Activated CD4-positive, alpha-beta T cell treated with anti-CD3 and anti-CD28 coated beads for 48 hours (primary cell): ENCODE measurements at regions not wholly inside any gene's neighbourhood (a gene's known extent, or its start where the extent isn't known, plus 50 kb on each side); places are given as distances from the start of the nearest gene placed in this dataset.

ENCODE experiments used
- DNase-seq: peaks from one replicate; pipeline ENCODE4 v3.0.0-alpha.2; 2020

DNA sequence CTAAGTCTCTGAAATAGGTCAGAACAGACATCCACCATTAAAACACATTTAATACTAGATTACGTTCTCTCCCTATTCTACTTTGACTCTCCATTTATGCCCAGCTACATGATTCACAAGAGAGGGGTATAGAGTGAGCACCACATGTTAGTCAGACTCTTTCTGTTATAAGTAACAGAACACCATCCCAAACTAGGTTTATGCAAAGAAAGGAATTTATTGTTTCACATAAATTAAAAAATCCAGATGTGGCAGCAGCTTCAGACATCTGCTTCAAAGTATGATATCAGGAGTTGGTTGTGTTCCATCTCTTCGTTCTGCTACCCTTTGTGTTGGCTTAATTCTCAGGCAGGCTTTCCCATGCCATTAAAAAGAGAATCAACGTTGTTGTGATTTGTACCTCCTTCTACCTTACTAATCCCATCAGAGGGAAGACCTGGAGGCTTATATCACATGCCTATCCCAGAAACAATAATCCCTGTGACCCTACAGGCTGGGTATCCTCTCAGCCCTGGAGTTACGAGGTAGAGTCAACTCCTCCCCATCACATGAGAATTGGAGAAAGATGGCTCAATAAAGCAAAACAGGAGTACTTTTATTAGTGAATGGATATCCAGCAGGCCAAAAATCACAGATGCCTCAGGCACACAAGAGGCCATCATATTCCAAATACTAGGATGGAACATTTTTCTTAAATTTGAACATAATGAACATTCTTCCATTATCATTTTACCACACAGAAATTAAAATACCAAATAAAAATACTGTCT is 163.2 kb downstream of the SLC7A11 start:
- no peak for DNase-seq

DNA sequence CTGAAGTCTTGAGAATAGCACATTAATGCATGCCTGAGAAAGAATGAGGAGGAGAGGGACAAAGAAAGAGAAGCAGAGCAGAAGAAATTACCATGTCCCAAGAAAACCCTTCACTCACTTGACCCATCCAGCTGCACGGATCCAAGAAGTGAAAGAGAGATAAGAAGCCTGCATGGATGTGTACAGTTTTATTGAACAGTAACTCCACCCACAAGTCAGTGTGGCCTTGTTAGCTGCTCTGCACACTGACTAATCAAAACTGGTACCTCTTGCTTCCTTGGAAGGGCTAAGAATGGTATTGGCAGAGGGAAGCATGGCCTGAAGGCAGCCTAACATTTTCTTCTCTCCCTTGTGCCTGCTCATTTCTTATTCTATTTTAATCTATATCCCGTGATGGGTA is 163.9 kb downstream of the SLC7A11 start:
- no peak for DNase-seq

- DNase-seq = no peak
These were observed 165.6 kb downstream of the SLC7A11 start for GRCh38 chr4:138076561-138076960.

- DNase-seq = no peak
These were observed 171.3 kb downstream of the SLC7A11 start for GRCh38 chr4:138070816-138071215.

- DNase-seq = no peak
These were observed 178.6 kb downstream of the SLC7A11 start for GRCh38 chr4:138063581-138063980.

GRCh38 chr4:138062929-138063328 is 179.2 kb downstream of the SLC7A11 start:
- no peak for DNase-seq

DNA sequence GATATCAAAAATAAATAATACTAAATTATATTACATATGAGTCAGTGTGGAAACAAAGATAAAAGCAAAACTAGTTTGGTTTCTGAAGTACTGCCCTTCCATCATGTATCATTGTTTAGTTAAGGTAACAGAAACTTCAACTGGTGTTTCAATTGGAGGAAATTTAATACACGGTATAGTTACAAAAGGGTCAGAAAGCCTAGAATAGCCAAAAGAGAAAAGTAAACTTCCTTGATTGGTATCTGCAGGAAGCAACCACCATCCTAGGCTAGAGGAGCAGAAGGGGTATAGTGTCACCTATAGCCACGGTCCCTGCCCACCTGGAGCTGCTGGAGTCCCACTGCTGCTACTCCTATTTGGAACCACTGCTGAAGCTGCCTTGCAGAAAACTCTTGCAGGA is 185.6 kb downstream of the SLC7A11 start:
- DNase-seq = no peak

DNA sequence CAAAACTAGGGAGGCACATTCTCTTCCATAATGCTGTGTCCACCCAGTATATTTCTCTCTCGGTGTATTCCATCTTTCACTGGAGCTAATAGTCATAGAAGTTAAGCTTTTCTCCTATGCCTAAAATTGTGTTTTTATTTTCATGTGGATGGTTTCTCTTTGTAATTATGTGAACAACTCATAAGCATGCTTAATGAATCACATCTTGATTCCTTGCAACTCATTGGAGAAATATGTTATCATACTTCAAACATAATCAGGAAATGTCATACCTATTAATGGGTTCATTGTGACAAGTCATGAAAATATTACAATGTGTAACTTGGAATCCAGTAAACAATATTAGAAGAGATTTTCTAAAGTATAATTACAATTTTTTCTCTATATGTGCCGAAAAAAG is 186.3 kb downstream of the SLC7A11 start:
- DNase-seq = no peak

DNA sequence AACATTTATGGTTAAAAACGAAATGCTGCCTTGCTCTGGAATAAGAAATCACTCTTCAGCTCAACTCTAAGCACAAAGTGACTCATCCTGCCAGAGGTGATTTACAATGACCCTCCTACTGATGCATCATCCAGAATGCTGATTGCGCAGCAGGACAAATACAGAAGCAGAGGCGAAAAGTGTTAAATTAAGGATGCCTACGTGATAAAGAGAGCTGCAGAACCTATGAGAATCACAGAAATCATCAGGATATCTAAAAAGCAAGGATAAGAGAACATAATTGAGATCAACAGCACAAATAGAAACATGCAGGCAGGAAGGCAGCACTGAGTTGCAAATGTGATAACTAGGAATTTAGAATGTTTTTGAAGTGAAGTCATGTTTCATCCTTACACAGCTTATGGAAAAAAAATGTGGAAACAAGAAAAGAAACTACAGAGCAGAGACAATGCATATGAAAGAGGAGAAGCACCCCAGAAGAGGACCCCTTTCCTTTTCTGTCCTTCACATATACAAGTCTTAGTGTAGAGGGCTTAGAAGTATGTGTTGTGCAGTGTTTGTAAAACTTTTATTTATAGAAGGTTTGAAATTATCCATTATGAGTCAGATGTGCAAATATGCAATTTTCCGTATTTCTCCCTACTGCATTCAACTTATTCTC is 188.4 kb downstream of the SLC7A11 start:
- no peak for DNase-seq

DNA sequence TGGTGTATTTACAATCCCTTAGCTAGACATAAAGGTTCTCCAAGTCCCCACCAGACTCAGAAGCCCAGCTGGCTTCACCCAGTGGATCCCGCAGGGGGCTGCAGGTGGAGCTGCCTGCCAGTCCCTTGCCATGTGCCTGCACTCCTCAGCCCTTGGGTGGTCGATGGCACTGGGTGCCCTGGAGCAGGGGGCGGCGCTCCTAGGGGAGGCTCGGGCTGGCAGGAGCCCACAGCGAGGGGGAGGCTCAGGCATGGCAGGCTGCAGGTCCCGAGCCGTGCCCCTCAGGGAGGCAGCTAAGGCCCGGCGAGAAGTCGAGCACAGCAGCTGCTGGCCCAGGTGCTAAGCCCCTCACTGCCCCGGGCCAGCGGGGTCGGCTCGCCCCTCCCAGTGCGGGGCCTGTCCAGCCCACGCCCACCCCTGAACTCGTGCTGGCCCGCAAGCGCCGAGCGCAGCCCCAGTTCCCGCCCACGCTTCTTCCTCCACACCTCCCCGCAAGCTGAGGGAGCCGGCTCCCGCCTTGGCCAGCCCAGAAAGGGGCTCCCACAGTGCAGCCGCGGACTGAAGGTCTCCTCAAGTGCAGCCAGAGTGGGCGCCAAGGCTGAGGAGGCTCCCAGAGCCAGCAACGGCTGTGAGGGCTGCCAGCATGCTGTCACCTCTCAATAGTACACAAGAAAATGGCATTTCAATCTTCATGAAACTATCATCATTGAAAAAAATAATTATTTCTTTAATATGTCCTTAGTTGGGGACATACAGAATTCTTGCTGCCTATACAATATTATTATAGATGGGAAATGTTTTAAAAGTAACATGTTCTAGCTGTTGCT is 189.1 kb downstream of the SLC7A11 start:
- DNase-seq = no peak

DNA sequence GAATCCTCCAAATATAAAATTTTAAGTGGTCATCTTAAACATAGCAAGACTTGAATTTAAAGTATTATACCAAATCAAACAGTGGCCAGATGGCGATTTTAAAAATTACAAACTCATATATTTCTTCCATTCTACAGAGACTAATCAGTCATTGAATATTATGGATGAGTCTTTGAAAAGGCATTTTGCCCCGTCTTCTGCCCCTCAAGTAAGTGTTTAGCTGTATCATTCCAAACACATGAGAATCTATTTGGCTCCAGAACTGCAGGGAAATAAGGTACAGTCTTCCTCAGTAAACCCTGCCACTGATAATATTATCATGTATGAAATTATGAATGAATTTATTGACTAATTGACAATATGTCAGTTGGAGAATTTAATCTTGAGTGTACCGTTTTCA is 191.0 kb downstream of the SLC7A11 start:
- no peak for DNase-seq

DNA sequence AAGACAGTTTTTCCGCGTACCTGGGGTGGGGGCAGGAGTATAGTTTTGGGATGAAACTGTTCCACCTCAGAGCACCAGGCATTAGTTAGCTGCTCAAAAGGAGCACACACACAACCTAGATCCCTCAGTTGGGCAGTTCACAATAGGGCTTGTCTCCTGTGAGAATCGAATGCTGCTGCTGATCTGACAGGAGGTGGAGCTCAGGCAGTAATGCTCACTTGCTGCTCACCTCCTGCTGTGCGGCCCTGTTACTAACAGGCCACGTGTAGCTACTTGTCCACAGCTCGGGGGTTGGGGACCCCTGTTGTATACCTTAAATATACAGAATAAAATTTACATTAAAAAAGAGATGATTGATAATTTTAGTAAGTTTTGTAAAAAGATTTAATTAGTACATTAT is 191.5 kb downstream of the SLC7A11 start:
- no peak for DNase-seq

DNA sequence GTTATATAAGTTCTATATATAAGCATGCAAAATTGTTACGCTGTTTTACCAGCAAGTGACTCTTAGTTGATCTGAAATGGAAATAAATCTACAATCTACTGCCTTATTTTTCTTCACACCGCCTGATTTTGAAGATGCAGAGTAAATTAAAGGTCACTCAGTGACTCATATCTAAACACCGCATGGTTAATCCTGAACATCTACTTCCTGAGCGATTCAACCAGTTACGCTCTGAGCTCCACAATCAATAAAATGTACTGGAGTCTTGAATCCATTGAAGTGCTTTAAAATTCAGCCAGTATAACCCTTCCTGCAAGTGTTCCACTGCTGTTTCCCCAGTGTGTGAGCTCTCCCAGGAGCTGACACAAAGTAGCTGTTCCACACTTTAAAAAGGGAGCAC is 192.8 kb downstream of the SLC7A11 start:
- DNase-seq = no peak

GRCh38 chr4:138047290-138047689 is 194.9 kb downstream of the SLC7A11 start:
- DNase-seq = no peak

GRCh38 chr4:138045036-138045435 is 197.1 kb downstream of the SLC7A11 start:
- no peak for DNase-seq

GRCh38 chr4:138039010-138039409 is 203.1 kb downstream of the SLC7A11 start:
- no peak for DNase-seq

DNA sequence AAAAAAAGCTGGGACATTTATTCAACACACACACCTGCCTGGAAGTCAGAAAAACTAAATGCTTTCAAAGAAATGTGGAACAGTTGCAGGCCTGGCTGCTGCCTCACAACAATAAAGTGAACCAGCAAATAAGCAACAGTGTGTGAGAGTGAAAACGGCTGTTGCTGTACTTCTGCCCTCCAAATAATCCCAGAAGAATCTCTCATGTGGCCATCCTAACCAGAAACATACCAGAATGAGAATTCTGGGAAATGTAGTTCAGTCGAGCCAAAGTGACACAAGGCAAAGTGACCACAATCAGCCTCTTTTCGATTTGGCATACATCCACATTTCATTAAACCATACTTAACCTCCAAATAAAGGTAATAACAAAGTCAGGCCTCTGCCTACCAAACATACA is 204.5 kb downstream of the SLC7A11 start:
- DNase-seq = no peak

DNA sequence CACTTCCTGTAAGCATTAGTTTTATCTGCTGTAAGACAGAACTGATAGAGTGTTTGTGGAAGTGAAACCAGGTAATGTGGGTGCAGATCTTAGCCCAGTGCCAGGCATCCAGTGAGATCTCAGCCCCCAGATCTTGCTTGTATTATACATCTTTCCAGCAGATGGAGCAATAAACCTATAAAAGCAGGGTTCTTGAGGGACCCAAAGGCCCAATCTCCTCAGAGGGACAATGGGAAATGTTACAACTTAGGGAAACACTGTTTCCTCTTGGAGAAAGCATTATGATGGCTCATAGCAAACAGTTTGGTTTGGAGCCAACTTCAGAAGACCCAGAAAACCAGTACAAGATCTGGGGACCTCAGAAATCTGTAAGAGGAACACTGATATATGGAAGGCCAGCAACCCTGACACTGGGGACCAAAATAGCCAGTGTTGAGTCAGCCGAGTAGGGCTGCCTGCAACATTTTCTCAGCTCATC is 206.3 kb downstream of the SLC7A11 start:
- no peak for DNase-seq

GRCh38 chr4:138034871-138035270 is 207.3 kb downstream of the SLC7A11 start:
- no peak for DNase-seq

DNA sequence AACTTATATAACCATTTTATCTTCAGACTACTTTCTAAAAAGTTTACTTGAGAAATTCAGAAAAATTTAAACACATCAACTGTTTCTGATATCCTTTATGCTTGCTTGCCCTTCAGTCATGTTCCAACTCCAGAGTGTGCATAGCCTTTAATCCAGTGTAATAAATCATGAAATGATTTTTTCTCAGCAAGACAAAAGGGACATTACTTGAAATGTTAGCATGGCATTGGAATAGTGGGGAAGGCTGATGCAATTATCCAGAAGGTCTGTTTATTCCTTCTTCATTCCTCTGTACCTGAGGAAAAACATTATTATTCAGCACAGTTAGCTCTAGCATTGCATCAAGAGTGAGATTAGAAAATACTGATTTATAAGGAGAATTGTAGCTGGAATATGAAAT is 209.9 kb downstream of the SLC7A11 start:
- no peak for DNase-seq

GRCh38 chr4:138030375-138030774 is 211.8 kb downstream of the SLC7A11 start:
- DNase-seq = no peak

DNA sequence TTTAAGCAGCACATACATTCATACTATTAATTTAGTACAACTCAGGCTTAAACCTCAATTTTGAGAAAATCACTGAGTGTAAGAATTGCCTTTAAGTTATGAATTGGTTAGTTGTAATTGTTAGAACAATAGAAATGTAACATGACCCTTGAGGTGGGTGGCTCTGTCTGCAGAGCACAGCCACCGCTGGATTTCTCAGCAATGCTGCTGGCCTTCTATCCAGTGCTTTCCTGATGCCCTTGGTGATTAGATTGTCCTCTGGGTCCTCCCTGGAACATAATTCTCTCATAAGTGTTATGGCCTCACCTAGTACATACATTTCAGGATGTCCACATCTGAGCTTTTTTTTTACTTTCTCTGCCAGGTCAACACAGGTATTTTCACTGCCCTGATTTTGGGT is 213.2 kb downstream of the SLC7A11 start:
- no peak for DNase-seq

GRCh38 chr4:138021139-138021830 is 220.9 kb downstream of the SLC7A11 start:
- no peak for DNase-seq
